ENCODE measurements at regions not wholly inside any gene's neighbourhood (a gene's known extent, or its start where the extent isn't known, plus 50 kb on each side); places are given as distances from the start of the nearest gene placed in this dataset.

DNA sequence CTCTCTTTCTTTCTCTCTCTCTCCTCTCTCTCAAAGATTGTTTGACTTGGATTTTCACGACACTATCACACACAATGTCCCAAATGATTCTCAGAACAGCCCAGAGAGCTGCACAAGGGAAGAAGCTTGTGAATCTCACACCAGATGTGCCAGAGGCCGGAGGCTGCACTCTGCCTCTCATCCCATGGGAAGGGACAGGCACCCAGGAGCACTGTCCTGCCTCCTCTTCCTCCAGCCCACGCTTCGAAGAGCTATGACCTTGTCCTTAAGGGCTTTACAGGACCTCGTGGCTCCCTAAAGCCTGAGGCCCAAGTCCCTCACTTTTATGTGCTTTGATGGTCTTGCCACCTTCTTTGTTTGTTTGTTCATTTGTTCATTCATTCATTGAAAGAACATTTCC is 267.6 kb downstream of the FAM43A start:
- TF ChIP-seq, protein P1, sequence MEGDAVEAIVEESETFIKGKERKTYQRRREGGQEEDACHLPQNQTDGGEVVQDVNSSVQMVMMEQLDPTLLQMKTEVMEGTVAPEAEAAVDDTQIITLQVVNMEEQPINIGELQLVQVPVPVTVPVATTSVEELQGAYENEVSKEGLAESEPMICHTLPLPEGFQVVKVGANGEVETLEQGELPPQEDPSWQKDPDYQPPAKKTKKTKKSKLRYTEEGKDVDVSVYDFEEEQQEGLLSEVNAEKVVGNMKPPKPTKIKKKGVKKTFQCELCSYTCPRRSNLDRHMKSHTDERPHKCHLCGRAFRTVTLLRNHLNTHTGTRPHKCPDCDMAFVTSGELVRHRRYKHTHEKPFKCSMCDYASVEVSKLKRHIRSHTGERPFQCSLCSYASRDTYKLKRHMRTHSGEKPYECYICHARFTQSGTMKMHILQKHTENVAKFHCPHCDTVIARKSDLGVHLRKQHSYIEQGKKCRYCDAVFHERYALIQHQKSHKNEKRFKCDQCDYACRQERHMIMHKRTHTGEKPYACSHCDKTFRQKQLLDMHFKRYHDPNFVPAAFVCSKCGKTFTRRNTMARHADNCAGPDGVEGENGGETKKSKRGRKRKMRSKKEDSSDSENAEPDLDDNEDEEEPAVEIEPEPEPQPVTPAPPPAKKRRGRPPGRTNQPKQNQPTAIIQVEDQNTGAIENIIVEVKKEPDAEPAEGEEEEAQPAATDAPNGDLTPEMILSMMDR (conservative IDR thresholded peaks at IDR 0.05; ENCODE audit: low read depth in 2 of 2): no peak
- no peak for TF ChIP-seq CREB1 (CRISPR knock-in tag; IDR thresholded peaks at IDR 0.05; ENCODE audit: low read depth)
- no peak for TF ChIP-seq JUNB (IDR thresholded peaks at IDR 0.05; ENCODE audit: unreplicated experiment)
- TF ChIP-seq EZH2phosphoT487 (IDR thresholded peaks at IDR 0.05; ENCODE audit: unreplicated experiment): no peak
- no peak for TF ChIP-seq EZH2 (IDR thresholded peaks at IDR 0.05; ENCODE audit: low read depth, unreplicated experiment)
- TF ChIP-seq, protein P2, sequence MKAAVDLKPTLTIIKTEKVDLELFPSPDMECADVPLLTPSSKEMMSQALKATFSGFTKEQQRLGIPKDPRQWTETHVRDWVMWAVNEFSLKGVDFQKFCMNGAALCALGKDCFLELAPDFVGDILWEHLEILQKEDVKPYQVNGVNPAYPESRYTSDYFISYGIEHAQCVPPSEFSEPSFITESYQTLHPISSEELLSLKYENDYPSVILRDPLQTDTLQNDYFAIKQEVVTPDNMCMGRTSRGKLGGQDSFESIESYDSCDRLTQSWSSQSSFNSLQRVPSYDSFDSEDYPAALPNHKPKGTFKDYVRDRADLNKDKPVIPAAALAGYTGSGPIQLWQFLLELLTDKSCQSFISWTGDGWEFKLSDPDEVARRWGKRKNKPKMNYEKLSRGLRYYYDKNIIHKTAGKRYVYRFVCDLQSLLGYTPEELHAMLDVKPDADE (IDR thresholded peaks at IDR 0.05): no peak

Measured in GM23338 (cell line).